ENCODE measurements at regions not wholly inside any gene's neighbourhood (a gene's known extent, or its start where the extent isn't known, plus 50 kb on each side); places are given as distances from the start of the nearest gene placed in this dataset.

GRCh38 chr15:47484997-47485396 is 232.3 kb upstream of the SEMA6D start:
- TF ChIP-seq CTCF (IDR thresholded peaks at IDR 0.05; ENCODE audit: low read length), result no peak
- TF ChIP-seq EZH2 (optimal IDR thresholded peaks at IDR 0.05; ENCODE audit: low read depth, low read length), result no peak
- TF ChIP-seq EZH2phosphoT487 (IDR thresholded peaks at IDR 0.05; ENCODE audit: low read length), result no peak

Measured in MM.1S (cell line).